ENCODE measurements at regions not wholly inside any gene's neighbourhood (a gene's known extent, or its start where the extent isn't known, plus 50 kb on each side); places are given as distances from the start of the nearest gene placed in this dataset.
A peak's percentile ranks its signal among the peaks of the same experiment; 100 is the strongest.
"Not testable (repeated sequence)": the region's sequence is repeated elsewhere in the genome, so short reads cannot be mapped to it uniquely, and the experiment has no call there.

DNA sequence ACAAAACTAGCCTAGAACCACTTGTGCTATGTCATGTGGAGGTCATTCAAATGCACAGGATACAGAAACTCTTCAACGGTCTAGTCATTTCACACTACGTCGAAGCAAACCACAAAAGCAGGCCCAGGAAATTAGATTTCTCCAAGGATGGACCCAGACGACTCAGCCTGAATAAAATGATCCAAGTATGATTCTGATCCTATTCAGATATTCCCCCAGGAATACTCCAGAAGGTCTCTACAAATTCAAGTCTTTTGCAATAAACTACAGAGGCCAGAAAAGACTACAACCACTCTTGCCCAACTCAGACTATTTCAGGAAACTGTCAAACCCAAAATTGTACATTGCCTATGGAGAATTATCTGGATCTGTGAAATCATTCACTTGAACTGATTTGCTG is 422.5 kb downstream of the METTL4 start:
- TF ChIP-seq, protein P1, sequence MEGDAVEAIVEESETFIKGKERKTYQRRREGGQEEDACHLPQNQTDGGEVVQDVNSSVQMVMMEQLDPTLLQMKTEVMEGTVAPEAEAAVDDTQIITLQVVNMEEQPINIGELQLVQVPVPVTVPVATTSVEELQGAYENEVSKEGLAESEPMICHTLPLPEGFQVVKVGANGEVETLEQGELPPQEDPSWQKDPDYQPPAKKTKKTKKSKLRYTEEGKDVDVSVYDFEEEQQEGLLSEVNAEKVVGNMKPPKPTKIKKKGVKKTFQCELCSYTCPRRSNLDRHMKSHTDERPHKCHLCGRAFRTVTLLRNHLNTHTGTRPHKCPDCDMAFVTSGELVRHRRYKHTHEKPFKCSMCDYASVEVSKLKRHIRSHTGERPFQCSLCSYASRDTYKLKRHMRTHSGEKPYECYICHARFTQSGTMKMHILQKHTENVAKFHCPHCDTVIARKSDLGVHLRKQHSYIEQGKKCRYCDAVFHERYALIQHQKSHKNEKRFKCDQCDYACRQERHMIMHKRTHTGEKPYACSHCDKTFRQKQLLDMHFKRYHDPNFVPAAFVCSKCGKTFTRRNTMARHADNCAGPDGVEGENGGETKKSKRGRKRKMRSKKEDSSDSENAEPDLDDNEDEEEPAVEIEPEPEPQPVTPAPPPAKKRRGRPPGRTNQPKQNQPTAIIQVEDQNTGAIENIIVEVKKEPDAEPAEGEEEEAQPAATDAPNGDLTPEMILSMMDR (IDR thresholded peaks at IDR 0.05; ENCODE audit: insufficient read depth, low read depth, low read length, missing control alignments) = no peak
- H3K4me3 ChIP-seq (ENCODE audit: low read length) = no peak overlapping the region
- no peak for DNase-seq (ENCODE audit: low read depth)

DNA sequence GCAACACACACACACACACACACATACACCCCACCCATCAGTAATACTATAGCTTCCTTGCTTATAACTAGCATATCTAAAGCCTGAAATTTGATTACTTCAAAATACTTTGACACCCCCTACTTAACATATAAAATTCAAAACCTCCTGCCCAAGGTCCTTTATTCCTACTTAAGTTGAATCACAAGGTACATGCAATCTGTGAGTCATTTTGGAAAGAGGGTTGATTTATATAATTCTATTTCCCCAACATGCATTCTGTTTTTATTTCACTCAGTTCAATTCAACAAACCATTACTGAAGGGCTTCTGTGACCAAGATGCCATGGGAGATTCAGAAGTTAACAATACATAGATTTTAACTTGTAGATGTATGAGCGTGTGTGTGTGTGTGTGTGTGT is 420.7 kb downstream of the METTL4 start:
- TF ChIP-seq, protein P1 (IDR thresholded peaks at IDR 0.05; ENCODE audit: insufficient read depth, low read depth, low read length, missing control alignments) = no peak

DNA sequence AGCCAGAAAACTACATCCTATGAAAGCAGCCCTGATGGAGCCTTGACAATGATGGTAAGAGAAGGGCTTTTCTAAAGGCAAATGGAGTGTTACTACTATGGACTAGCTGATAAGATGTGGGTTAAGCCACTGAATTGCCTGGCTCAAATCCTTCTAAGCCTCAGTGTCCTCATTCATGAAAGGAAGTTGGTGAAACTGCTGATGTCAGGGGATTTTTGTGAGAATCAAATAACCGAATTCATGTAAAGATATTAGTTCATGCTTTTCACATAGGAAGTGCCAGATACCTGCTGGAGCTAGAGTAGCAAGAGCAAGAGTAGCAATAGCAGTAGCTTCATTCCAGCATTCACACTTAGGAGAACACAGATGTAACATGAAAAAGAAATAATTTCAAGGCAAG is 417.0 kb downstream of the METTL4 start:
- no peak for DNase-seq (ENCODE audit: low read depth)
- no peak overlapping the region for H3K4me3 ChIP-seq (ENCODE audit: low read length)
- TF ChIP-seq, protein P1 (IDR thresholded peaks at IDR 0.05; ENCODE audit: insufficient read depth, low read depth, low read length, missing control alignments) = no peak

More for the DNA sequence above, 420.7 kb downstream of the METTL4 start:
- no peak overlapping the region for H3K4me3 ChIP-seq (ENCODE audit: low read length)
- peak; percentile 55 for DNase-seq (ENCODE audit: low read depth)

DNA sequence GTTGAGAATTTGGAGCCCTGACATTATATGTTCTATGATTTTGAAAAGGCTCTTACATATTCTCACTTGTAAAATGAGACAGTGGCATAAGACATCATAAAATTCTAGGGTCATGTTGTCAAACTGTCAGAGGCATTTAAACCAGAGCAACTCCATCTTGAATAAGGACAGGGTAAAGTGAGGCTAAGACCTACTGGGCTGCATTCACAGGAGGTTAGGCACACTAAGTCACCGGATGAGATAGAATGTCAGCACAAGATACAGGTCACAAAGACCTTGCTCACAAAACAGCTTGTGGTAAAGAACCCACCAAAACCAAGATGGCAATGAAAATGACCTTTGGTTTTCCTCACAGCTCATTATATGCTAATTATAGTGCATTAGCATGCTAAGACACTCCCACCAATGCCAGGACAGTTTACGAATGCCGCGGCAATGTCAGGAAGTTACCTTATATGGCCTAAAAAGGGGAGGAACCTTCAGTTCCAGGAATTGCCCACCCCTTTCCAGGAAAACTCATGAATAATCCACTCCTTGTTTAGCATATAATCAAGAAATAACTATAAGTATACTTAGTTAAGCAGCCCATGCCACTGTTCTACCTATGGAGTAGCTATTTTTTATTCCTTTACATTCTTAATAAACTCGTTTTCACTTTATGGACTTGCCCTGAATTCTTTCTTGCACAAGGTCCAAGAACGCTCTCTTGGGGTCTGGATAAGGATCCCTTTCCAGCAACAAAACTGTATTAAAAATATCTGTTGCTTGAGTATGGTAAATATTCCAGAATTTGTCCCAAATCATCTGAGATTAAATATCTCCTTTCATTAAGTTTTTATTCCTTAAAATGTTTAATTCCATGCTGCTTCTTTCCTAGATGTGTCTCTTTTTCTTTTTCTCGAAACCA is 406.4 kb downstream of the METTL4 start:
- no peak overlapping the region for H3K4me3 ChIP-seq (ENCODE audit: low read length)
- no peak for DNase-seq (ENCODE audit: low read depth)
- TF ChIP-seq, protein P1 (IDR thresholded peaks at IDR 0.05; ENCODE audit: insufficient read depth, low read depth, low read length, missing control alignments) = no peak

DNA sequence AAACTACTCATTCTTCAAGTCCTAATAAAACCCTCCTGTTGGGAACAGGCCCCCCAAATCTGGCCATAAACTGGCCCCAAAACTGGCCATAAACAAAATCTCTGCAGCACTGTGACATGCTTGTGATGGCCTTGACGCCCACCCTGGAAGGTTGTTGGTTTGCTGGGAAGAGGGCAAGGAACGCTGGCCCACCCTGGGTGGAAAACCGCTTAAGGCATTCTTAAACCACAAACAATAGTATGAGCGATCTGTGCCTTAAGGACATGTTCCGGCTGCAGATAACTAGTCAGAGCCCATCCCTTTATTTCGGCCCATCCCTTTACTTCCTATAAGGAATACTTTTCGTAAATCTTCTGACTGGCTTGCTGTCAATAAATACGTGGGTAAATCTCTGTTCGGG is 404.4 kb downstream of the METTL4 start:
- H3K4me3 ChIP-seq (ENCODE audit: low read length) = not testable (repeated sequence)
- DNase-seq (ENCODE audit: low read depth) = peak; percentile 21

DNA sequence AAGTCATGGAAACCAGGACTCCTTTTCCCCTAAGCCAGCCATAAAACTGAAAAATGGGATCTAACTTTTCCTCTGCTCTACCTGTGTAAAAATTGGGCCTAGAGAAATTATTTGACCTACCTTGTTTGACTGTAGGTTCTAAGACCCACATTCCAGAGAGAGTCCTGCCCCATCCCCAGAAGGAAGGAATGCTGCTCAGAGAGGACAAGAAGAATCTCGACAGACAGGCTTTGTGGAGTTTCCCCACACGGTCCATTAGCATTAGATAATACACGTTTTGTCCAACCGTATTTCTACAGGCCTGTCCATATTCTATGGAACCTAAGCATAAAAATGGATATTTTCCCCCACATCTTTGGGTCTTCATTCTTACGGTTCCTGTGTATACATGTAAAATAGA is 403.3 kb downstream of the METTL4 start:
- peak; percentile 67 for DNase-seq (ENCODE audit: low read depth)
- no peak overlapping the region for H3K4me3 ChIP-seq (ENCODE audit: low read length)
- TF ChIP-seq, protein P1 (IDR thresholded peaks at IDR 0.05; ENCODE audit: insufficient read depth, low read depth, low read length, missing control alignments) = no peak

DNA sequence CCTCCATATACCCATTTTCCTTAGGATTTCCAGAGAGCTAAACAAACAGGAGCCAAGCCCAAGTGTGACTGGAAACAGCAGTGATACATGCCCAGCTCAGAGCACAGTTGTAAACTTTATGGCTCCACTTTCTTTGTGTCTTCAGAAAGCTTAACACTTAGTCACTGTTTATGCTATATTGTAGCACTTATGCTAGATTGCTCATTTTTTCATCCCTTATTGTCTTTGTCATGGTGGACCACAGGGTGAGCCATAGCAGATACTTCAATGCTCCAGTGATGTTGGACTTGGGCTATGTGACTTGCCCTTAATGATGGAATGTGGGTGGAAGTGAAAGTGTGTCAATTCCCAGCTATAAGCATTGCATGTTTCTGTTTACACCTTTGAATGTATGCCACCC is 401.6 kb downstream of the METTL4 start:
- DNase-seq (ENCODE audit: low read depth) = peak; percentile 51
- no peak overlapping the region for H3K4me3 ChIP-seq (ENCODE audit: low read length)
- TF ChIP-seq, protein P1 (IDR thresholded peaks at IDR 0.05; ENCODE audit: insufficient read depth, low read depth, low read length, missing control alignments) = no peak
